B cell (primary cell): ENCODE measurements at regions not wholly inside any gene's neighbourhood (a gene's known extent, or its start where the extent isn't known, plus 50 kb on each side); places are given as distances from the start of the nearest gene placed in this dataset.

Experiments used
- ATAC-seq: fragments of 200-7000 bp; cut with Tn5 transposase; one replicate; pipeline ENCODE4 v1.10.0; 2021; ENCODE audit warnings: low read depth, mild to moderate bottlenecking, moderate number of reproducible peaks, moderate library complexity
- CTCF ChIA-PET: fragments of 350-600 bp; sonication (Branson Sonifier 250); formaldehyde crosslinking; loops from one replicate; lab custom pipeline; 2021; ENCODE audit warnings: antibody characterized with exemption, inconsistent platforms; lab: Charles Lee
- POLR2A ChIA-PET: fragments of 350-600 bp; sonication (Branson Sonifier 250); formaldehyde crosslinking; loops from one replicate; lab custom pipeline; 2021; ENCODE audit warnings: antibody characterized with exemption; lab: Charles Lee
- DNase-seq: peaks from one replicate; pipeline ENCODE4 v3.0.0; 2013
- H2AFZ ChIP-seq: 2 replicates; pipeline ENCODE4 v1.6.1; 2012; ENCODE audit warnings: mild to moderate bottlenecking, low read depth, low read length; ENCODE audit not compliant: insufficient read depth, poor library complexity, severe bottlenecking
- H3K27ac ChIP-seq, 2 donors: 1 replicate in 1 of 2; 2 replicates in 1 of 2; pipeline ENCODE4 v1.5.1; 2012 to 2013; ENCODE audit warnings: low read length in 2 of 2, mild to moderate bottlenecking in 2 of 2, moderate library complexity in 1 of 2
- H3K27me3 ChIP-seq, 4 experiments: fragments of 200-600 bp in 1 of 4; sonication (generic) in 1 of 4; replicated peaks in 1 of 4; 1 replicate in 2 of 4; 2 replicates in 2 of 4; pipeline versions ENCODE4 v1.6.1 to v1.7.0; 2013 to 2016; ENCODE audit warnings: low read length in 3 of 4, mild to moderate bottlenecking in 2 of 4, mixed read lengths in 1 of 4, moderate library complexity in 1 of 4; ENCODE audit not compliant: insufficient read depth in 4 of 4, control insufficient read depth in 3 of 4; ENCODE audit errors: control extremely low read depth in 1 of 4
- H3K36me3 ChIP-seq, 2 experiments: replicated peaks in 1 of 2; 1 replicate in 1 of 2; 2 replicates in 1 of 2; pipeline versions ENCODE4 v1.6.1 to v1.7.1; 2013; ENCODE audit warnings: low read length in 1 of 2; ENCODE audit not compliant: insufficient read depth in 2 of 2, control insufficient read depth in 1 of 2; ENCODE audit errors: control extremely low read depth in 1 of 2, extremely low read depth in 1 of 2
- H3K4me1 ChIP-seq, 2 donors: fragments of 200-600 bp in 1 of 2; sonication (generic) in 1 of 2; 1 replicate in 1 of 2; 2 replicates in 1 of 2; pipeline versions ENCODE4 v1.5.1 to v1.6.1; 2013 to 2017; ENCODE audit warnings: low read length in 2 of 2; ENCODE audit not compliant: control insufficient read depth in 2 of 2, insufficient read depth in 2 of 2
- H3K4me2 ChIP-seq: replicated peaks from 2 replicates; pipeline ENCODE3; 2012; ENCODE audit warnings: mild to moderate bottlenecking, low read depth, low read length; ENCODE audit not compliant: poor library complexity, severe bottlenecking
- H3K4me3 ChIP-seq, 5 experiments: fragments of 200-600 bp in 1 of 5; sonication (generic) in 1 of 5; 1 replicate in 3 of 5; 2 replicates in 2 of 5; pipeline versions ENCODE4 v1.5.1 to v1.7.0; 2011 to 2016; ENCODE audit warnings: low read length in 4 of 5, mild to moderate bottlenecking in 4 of 5, low read depth in 2 of 5, control low read depth in 1 of 5, moderate library complexity in 1 of 5; ENCODE audit not compliant: insufficient read depth in 1 of 5; ENCODE audit errors: control extremely low read depth in 1 of 5, extremely low read depth in 1 of 5
- H3K79me2 ChIP-seq: fragments of 200-600 bp; sonication (generic); one replicate; pipeline ENCODE4 v1.6.0; 2016; ENCODE audit warnings: low read length; ENCODE audit not compliant: control insufficient read depth, insufficient read depth
- H3K9ac ChIP-seq: fragments of 200-600 bp; sonication (generic); 2 replicates; pipeline ENCODE4 v1.6.1; 2017; ENCODE audit warnings: mild to moderate bottlenecking, low read length, moderate library complexity
- H3K9me3 ChIP-seq, 3 donors: one replicate each; pipeline versions ENCODE4 v1.6.1 to v1.7.1; 2013; ENCODE audit warnings: low read length in 2 of 3; ENCODE audit not compliant: control insufficient read depth in 2 of 3, insufficient read depth in 1 of 3; ENCODE audit errors: control extremely low read depth in 1 of 3
- H4K20me1 ChIP-seq: 2 replicates; pipeline ENCODE4 v1.6.0; 2012; ENCODE audit warnings: mild to moderate bottlenecking, low read length; ENCODE audit not compliant: insufficient read depth, control insufficient read depth, poor library complexity, severe bottlenecking
- H3K27ac Mint-ChIP-seq: one replicate; pipeline ENCODE4 v1.8.0; 2021; ENCODE audit warnings: mixed read lengths
- H3K27me3 Mint-ChIP-seq: one replicate; pipeline ENCODE4 v1.8.0; 2021; ENCODE audit warnings: mixed read lengths
- H3K4me1 Mint-ChIP-seq: one replicate; pipeline ENCODE4 v1.8.0; 2021; ENCODE audit warnings: mixed read lengths
- H3K4me3 Mint-ChIP-seq: one replicate; pipeline ENCODE4 v1.8.0; 2021; ENCODE audit warnings: mixed read lengths
- H3K9me3 Mint-ChIP-seq: one replicate; pipeline ENCODE4 v1.8.0; 2022; ENCODE audit warnings: mixed read lengths; ENCODE audit not compliant: insufficient read depth
- EZH2 ChIP-seq: IDR thresholded peaks from 2 replicates; pipeline ENCODE4 v1.6.1; 2012; ENCODE audit warnings: borderline replicate concordance, low read depth, mild to moderate bottlenecking, moderate library complexity, low read length; ENCODE audit not compliant: insufficient read depth, poor library complexity, severe bottlenecking
- WGBS: methylation state at CpG from one replicate; pipeline ENCODE4 v1.1.5; 2013; ENCODE audit warnings: missing lambda C conversion rate; ENCODE audit not compliant: insufficient coverage; 5-methylcytosine and 5-hydroxymethylcytosine counted together
- intact Hi-C: fragments of 100-400 bp; cut with micrococcal nuclease; formaldehyde crosslinking; loops from one replicate; pipeline ENCODE4 v1.10.0; 2022
- TF ChIP-seq, protein P1 (sequence below): fragments of 200-600 bp; IDR thresholded peaks from one replicate; pipeline ENCODE4 v1.8.0; 2022; ENCODE audit warnings: antibody characterized with exemption, mild to moderate bottlenecking

- peaks cover 0 to 38% (median 0%) of the 10 kb centered on the region in 3 donors for H3K9me3 ChIP-seq
- H3K27me3 Mint-ChIP-seq, result no peaks in the 10 kb centered on the region
- ChIA-PET POLR2A (no interaction called here), CTCF (no interaction called here)
- H3K4me3 ChIP-seq, result no peak overlapping the region
- H3K79me2 ChIP-seq, result no peaks in the 10 kb centered on the region
- H3K4me1 Mint-ChIP-seq, result no peaks in the 10 kb centered on the region
- intact Hi-C loops, result no loop called here
- ATAC-seq, result no peak
- H3K27ac Mint-ChIP-seq, result no peak overlapping the region
- WGBS, result 92% methylated on average over 6 of the region's 6 CpGs
- H3K4me2 ChIP-seq, result no peak overlapping the region
- H3K4me3 Mint-ChIP-seq, result no peak overlapping the region
- no peak overlapping the region for H3K27ac ChIP-seq
- H4K20me1 ChIP-seq, result no peaks in the 10 kb centered on the region
- no peak overlapping the region for H3K9ac ChIP-seq
- H3K4me1 ChIP-seq, result no peaks in the 10 kb centered on the region
- no peaks in the 10 kb centered on the region for H3K36me3 ChIP-seq
- peaks cover 4% of the 10 kb centered on the region for H3K9me3 Mint-ChIP-seq
- no peak for DNase-seq
- H2AFZ ChIP-seq, result no peak overlapping the region
- no peaks in the 10 kb centered on the region for H3K27me3 ChIP-seq
- TF ChIP-seq, protein P1, sequence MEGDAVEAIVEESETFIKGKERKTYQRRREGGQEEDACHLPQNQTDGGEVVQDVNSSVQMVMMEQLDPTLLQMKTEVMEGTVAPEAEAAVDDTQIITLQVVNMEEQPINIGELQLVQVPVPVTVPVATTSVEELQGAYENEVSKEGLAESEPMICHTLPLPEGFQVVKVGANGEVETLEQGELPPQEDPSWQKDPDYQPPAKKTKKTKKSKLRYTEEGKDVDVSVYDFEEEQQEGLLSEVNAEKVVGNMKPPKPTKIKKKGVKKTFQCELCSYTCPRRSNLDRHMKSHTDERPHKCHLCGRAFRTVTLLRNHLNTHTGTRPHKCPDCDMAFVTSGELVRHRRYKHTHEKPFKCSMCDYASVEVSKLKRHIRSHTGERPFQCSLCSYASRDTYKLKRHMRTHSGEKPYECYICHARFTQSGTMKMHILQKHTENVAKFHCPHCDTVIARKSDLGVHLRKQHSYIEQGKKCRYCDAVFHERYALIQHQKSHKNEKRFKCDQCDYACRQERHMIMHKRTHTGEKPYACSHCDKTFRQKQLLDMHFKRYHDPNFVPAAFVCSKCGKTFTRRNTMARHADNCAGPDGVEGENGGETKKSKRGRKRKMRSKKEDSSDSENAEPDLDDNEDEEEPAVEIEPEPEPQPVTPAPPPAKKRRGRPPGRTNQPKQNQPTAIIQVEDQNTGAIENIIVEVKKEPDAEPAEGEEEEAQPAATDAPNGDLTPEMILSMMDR, result no peak
- no peak for TF ChIP-seq EZH2
These were observed 550.4 kb downstream of the TCERG1L start for GRCh38 chr10:130761032-130761575.

DNA sequence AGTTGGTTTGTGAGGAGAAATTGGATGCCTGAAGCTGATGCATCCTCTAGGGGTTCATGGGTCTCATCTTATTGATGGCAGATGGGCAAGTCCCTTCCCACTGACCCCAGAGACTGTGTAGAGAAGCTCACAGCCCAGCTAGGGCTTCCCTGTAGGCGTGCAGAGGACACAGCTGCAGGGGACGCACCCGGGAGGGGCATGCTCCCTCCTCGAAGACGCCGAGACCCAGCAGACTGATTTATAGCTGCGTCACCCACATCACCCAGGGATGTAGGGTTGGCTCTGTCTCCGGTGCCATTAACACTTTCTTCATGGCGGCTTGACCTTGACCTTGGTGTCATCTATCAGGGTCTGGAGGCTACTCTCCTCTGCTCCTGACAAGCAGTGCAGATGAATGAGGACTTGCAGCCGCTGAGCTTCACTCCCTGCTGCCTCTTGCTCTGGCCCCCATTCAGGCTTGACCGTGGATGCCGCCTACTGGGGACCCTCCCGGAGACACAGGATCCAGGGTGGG, 549.7 kb downstream of the TCERG1L start:
- Histone ChIP-seq H3K36me3 (no peaks in the 10 kb centered on the region), H3K9ac (no peak overlapping the region), H3K79me2 (no peaks in the 10 kb centered on the region), H3K4me1 (no peaks in the 10 kb centered on the region), H3K4me3 (no peak overlapping the region), H3K27me3 (no peaks in the 10 kb centered on the region), H3K9me3 (peaks cover 0 to 44% (median 0%) of the 10 kb centered on the region in 3 donors), H3K27ac (no peak overlapping the region), H3K4me2 (no peak overlapping the region), H4K20me1 (no peaks in the 10 kb centered on the region), H2AFZ (no peak overlapping the region)
- DNase-seq (no peak), ATAC-seq (no peak)
- Mint-ChIP-seq H3K9me3 (peaks cover 4% of the 10 kb centered on the region), H3K27me3 (no peaks in the 10 kb centered on the region), H3K4me1 (no peaks in the 10 kb centered on the region), H3K4me3 (no peak overlapping the region), H3K27ac (no peak overlapping the region)
- 91% methylated on average over 13 of the region's 13 CpGs for WGBS
- ChIA-PET CTCF (no interaction called here), POLR2A (no interaction called here)
- intact Hi-C loops, result no loop called here
- TF ChIP-seq, protein P1, result no peak
- no peak for TF ChIP-seq EZH2
